Activated CD4-positive, alpha-beta T cell treated with anti-CD3 and anti-CD28 coated beads, Interleukin-2, amount 50 U/mL, for 24 hours (primary cell): ENCODE measurements at regions not wholly inside any gene's neighbourhood (a gene's known extent, or its start where the extent isn't known, plus 50 kb on each side); places are given as distances from the start of the nearest gene placed in this dataset.

Experiments
- DNase-seq, 2 donors: peaks; one replicate each; pipeline ENCODE4 v3.0.0-alpha.2; 2020; ENCODE audit warnings: low read depth in 1 of 2, low spot score in 1 of 2

DNA sequence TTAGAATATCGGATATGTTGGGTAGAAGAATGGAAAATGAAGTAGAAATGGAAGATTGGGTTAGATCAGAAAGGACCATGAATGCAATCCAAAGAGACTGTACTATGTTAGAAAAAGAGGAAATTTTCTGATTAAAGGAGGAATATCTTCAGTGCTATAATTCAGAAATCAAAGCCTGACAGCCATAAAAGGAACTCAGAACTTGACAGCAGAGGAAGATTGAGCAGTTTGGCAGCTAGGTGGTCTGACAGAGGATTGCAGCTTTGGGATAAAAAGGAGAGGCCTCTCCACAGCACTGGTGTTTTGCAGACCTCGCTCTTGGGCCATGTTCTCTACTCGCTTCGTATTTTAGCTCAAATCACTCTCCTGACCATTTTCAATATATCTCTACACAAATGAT is 354.8 kb upstream of the SOX5 start:
- no peak for DNase-seq

- no peak for DNase-seq
Measured at GRCh38 chr12:24302708-24303107, 353.2 kb upstream of the SOX5 start.

GRCh38 chr12:24297516-24297915 is 348.0 kb upstream of the SOX5 start:
- no peak for DNase-seq

GRCh38 chr12:24293549-24293948 is 344.1 kb upstream of the SOX5 start:
- DNase-seq = no peak

- no peak for DNase-seq
Measured at GRCh38 chr12:24287963-24288362, 338.5 kb upstream of the SOX5 start.

- no peak for DNase-seq
Measured at GRCh38 chr12:24285448-24285847, 336.0 kb upstream of the SOX5 start.

GRCh38 chr12:24281341-24281740 is 331.9 kb upstream of the SOX5 start:
- no peak for DNase-seq

GRCh38 chr12:24280056-24280842 is 330.8 kb upstream of the SOX5 start:
- no peak for DNase-seq

DNA sequence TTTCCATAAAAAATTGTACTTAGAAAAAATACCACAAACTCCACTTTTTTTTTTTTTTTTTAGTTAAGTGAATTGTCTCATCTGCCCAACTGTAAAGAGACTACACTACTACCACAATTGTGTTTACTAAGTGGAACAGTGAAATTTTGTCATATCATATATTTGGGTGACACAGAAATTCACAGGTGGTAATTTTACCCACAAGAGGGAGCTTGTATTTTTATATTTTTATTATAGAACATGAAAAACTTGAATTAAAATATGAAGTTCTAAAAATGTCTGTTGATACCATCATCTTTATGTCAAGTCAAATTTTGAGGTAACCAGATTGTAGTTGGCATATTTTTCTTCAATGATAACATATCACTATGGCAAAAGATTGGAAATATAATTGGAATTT is 329.4 kb upstream of the SOX5 start:
- DNase-seq = no peak

DNA sequence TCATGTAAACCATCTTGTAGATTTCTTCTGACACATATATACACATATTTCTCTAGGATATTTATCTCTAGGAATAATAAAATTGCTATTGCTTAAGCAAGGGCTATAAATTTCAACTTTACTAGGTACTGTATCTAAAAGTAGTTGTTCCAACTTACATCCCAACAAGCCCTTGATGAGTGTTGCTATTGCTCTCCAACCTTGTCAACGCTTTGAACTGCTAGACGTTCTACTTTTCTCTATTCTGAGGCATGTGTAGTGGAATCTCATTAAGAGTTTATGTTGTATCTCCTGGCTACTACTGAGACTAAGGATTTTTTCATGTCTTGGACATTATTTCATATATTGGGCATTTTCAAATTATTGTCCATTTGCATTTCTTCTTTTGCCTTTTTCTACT is 321.5 kb upstream of the SOX5 start:
- DNase-seq = no peak

GRCh38 chr12:24270464-24270863 is 321.0 kb upstream of the SOX5 start:
- DNase-seq = no peak

DNA sequence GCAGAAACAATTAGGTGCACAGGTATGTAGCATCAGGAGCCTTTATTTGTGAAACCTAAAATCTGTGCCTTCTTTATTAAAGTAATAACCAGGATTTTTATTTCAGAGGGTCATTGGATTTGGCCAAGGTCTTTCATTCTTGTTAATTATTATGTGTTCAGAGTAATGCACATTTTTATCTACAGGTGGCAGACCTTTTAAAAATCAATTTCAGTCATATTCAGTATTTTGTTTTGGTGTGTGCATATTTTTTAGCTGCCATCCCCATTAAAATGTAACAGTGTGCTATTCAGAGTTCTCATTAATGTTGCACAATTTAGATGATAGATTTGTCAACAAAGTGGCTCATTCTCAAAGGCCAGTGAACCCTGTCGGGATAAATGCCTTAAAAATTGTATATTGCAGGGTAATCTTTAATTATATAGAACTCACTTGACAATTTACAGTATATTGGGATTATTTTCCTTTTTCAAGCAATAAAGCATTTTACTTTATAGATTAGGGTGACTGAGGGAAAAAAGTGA is 319.3 kb upstream of the SOX5 start:
- DNase-seq = no peak

- no peak for DNase-seq
Measured at GRCh38 chr12:24266982-24267381, 317.5 kb upstream of the SOX5 start.

DNA sequence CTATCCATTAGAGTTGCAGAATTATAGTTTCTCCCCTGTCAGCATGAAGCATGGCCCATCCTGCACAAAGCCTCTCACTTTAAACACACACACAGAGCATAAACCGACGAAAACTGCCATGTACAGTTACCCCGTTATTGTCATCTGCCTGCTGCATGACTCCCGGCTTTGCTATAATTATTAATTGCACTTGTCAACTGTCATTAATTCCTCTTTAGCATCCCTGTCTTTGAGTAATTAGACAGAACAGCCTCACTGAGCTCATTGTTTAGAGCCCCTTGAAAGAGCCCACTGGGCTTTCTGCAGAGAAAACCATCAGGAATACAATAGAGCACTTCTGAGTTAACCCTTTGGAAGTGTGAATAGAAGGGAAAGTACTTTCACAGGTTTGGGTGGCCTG is 307.2 kb upstream of the SOX5 start:
- no peak for DNase-seq

GRCh38 chr12:24255920-24256665 is 306.6 kb upstream of the SOX5 start:
- no peak for DNase-seq

DNA sequence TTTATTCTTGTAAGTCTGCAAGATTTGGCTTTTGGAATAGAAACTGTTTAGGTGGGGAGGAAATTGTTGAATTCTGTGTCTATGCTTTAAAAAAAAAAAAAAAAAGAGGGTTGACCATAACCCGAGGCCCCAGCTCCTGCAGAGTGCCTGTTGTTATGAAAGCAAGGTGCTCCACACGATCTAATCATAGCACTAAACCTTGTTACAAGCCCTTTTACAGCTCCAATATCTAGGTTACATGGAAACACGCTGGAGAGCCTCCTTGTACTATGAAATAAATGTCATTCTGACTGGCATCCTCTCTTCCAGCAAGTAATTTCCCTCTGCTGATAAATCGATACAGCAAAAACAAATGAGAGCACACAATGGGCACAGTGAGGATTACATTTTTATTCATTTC is 303.1 kb upstream of the SOX5 start:
- no peak for DNase-seq

GRCh38 chr12:24246934-24247333 is 297.5 kb upstream of the SOX5 start:
- DNase-seq = no peak

DNA sequence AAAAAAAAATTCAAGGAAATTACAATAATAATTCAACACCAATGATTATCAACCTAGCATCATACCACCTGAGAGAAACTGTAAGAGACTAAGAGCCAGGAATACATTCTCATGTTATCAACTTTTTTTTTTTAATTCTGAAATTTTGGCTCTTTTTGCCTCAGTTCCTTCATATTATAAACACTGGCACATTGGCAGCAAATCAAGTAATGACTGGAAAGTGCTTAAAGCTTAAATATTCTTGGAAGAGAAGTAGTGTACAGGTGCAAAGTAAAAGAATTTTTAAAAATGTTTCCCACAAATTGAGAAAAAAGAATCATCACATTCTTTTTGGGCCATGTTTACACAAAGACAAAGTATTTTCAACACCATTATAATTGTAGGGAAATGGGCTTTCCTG is 296.9 kb upstream of the SOX5 start:
- DNase-seq = no peak

- no peak for DNase-seq
Measured at GRCh38 chr12:24244801-24245200, 295.3 kb upstream of the SOX5 start.

DNA sequence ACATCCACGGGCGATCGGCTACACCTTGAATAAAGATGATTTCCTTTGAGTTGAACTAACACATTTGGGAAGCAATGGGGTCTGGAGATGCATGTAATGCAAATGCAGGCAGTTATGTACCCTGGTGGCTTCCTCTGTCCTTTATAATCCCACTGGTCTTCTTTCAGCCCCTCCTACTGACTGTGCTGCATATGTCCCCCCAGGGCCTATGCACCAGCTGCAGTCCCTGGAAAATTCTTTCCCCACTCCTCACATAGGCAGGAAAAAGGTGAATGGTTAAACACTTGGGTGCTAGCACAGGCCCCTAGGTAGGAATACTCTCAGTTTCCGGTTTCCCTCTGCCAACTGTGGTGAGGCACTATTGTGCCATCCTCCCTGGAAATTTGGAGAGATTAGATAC is 294.8 kb upstream of the SOX5 start:
- no peak for DNase-seq

DNA sequence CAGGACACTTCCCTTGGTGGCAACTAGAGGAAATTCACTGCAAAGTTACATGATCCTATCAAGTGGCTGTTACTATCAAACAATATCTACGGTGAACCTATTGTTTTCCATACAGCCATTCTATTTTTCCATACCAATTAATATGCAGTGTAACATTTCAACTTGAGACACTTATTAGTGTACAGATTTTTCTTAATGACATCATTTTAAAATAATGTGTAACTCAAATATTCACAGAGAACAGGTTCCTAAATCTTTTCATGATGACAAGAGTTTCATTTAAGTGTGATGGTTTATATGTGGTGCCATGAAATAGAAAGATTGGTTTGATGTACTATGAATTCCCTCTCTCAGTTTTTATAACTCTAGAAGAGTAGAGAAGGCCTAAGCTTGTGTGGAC is 291.2 kb upstream of the SOX5 start:
- no peak for DNase-seq

DNA sequence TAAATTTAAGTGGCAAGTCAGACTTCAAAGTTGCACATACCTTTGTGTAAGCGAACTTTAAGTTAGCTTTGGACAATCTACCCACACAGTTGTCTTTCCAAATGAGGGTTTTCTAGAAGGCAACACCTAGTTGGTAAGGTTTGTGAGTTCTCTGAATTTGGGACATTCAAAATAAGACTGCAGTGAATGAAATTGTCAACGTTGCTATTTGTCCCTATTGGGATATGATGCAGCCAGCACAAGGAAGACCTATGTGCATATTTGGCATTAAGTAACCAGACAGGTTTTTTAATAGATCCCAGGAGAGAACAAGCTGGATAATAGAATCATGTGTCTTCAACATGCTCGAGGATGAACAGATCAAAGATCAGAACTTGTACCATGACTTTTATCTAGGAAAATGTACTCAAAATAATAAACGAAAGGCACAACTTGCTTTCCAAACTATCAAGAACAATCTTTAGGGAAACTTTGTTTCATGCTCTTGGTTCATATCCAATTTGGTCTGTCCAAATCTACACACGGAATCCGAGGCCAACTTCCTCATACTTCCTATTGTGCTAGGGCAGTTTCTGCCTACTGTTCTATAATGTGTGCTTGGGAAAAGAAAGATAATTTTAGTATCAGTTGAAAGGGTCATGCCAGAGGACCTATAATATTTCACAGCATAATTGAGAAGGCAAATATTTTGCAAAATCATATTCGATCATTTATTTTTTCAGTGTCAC is 284.2 kb upstream of the SOX5 start:
- DNase-seq = no peak
